ENCODE measurements at regions not wholly inside any gene's neighbourhood (a gene's known extent, or its start where the extent isn't known, plus 50 kb on each side); places are given as distances from the start of the nearest gene placed in this dataset.

DNA sequence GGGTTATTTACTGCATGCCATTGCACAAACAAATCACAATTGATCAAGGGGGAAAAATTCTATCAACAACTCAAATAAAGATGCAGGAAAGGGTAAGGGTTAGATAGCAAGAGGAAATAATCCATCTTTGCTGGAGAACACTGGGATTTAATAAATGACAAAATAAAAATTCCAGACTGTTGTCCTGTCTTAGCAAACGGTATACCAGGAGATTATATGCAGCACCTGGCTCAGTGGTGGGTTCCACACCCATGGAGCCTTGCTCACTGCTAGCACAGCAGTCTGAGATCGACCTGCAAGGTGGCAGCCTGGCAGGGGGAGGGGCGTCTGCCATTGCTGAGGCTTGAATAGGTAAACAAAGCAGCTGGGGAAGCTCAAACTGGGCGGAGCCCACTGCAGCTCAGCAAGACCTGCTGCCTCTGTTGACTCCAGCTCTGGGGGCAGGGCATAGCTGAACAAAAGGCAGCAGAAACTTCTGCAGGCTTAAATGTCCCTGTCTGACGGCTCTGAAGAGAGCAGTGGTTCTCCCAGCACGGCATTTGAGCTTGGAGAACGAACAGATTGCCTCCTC lies 296.5 kb upstream of the THSD7B start:
- Mint-ChIP-seq H3K4me1 (ENCODE audit: low read depth) (no peaks in the 10 kb centered on the region), H3K4me3 (no peak overlapping the region), H3K27ac (no peak overlapping the region), H3K36me3 (ENCODE audit: low read depth) (no peaks in the 10 kb centered on the region), H3K27me3 (peaks cover 40% of the 10 kb centered on the region), H3K9me3 (peaks cover 4% of the 10 kb centered on the region)

DNA sequence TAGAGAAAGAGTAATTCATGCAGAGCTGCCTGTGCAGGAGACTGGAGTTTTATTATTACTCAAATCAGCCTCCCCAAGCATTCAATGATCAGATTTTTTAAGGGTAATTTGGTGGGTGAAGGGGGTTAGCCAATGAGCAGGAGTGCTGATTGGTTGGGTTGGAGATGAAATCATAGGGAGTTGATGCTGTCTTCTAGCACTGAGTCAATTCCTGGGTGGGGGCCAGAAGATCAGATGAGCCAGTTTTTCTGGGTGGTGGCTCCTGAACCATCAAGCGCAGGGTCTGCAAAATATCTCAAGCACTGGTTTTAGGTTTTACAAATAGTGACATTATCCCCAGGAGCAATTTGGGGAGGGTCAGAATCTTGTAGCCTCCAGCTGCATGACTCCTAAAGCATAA lies 312.8 kb upstream of the THSD7B start:
- H3K27me3 Mint-ChIP-seq: peaks cover 27% of the 10 kb centered on the region
- H3K4me3 Mint-ChIP-seq: no peak overlapping the region
- H3K27ac Mint-ChIP-seq: no peak overlapping the region

DNA sequence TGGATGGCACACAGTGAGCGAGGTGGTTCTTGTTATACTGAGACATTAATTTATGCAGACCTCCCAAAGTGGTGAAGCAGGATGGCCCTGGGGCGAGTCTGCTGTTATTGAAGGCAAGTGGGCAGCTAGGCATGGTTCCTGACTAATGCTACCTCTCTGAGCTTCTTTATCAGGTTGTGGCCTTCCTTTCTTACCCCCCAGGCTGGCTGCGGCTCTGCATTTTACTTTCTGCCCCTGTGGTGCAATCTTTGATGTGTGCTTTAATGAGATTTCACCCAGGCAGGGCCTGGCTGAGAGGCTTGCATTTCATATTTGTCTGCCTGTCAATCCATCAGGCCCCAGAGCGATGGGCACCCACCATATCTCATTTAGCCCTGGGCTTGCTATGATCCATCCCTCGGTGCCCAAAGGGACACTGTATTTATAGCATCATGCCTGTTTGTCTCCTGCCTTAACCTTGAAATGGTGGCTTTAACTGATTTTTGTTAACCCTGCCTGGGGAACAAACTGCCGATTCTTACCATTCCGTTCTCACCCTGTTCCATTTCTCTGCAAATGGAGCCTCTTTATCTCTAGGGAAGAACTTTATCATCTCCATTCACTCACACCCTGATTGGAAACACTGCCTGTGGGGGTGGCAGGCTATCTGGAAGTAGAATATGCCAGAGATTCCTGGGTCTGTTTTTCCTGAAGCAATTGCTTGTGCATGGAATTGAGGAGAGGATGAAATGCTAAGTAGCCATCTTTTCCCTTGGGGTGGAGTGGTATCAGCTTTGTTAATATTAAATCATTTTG lies 316.2 kb upstream of the THSD7B start:
- Mint-ChIP-seq H3K27me3 (peaks cover 15% of the 10 kb centered on the region), H3K4me1 (ENCODE audit: low read depth) (no peaks in the 10 kb centered on the region)

More for the DNA sequence above, 312.8 kb upstream of the THSD7B start:
- Mint-ChIP-seq H3K9me3 (no peaks in the 10 kb centered on the region), H3K36me3 (ENCODE audit: low read depth) (no peaks in the 10 kb centered on the region), H3K4me1 (ENCODE audit: low read depth) (no peaks in the 10 kb centered on the region)

DNA sequence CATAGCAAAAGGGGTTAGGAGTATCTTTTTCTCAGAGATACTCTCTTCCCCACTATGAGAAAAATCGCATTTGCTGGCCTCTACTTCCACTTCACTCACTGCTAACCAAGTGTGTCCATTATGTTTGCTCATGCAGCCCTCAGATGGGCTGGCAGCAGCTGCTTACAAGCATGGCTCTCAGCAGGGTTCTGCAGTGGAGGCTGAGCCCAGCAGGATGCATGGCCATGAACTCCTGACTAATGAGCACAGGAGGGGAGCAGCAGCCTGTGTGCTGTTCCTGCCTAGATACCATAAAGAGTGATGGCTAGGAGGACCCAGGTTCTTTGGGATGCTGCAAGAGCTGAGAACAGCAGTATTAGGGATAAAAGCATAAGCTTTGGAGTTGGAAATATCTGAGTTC lies 316.9 kb upstream of the THSD7B start:
- H3K27ac Mint-ChIP-seq: no peak overlapping the region
- no peaks in the 10 kb centered on the region for H3K9me3 Mint-ChIP-seq
- H3K36me3 Mint-ChIP-seq (ENCODE audit: low read depth): no peaks in the 10 kb centered on the region
- no peak overlapping the region for H3K4me3 Mint-ChIP-seq
- peaks cover 8% of the 10 kb centered on the region for H3K27me3 Mint-ChIP-seq
- H3K4me1 Mint-ChIP-seq (ENCODE audit: low read depth): no peaks in the 10 kb centered on the region

More for the DNA sequence above, 316.2 kb upstream of the THSD7B start:
- H3K27ac Mint-ChIP-seq: no peak overlapping the region
- H3K4me3 Mint-ChIP-seq: no peak overlapping the region
- H3K36me3 Mint-ChIP-seq (ENCODE audit: low read depth): no peaks in the 10 kb centered on the region
- H3K9me3 Mint-ChIP-seq: no peaks in the 10 kb centered on the region

DNA sequence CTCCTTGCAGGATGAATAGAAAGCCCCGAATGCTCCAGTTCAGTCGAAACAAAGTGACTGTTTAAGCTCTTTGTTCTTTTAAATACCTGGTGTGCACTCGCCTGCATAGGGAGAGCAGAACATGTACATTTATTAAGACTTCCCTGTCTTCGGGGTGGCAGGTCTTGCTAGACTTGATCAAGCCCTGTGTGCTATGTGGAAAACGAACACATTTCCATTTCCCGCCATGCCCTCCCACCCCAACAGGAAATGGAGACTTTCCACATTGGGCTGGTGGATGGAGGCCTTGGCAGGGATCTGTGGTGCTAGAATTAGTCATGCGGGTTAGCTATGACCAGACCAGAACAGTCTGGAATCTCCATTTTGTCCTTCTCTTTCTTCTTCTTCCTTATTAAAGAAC lies 321.0 kb upstream of the THSD7B start:
- no peaks in the 10 kb centered on the region for H3K36me3 Mint-ChIP-seq (ENCODE audit: low read depth)
- H3K9me3 Mint-ChIP-seq: no peaks in the 10 kb centered on the region
- H3K27me3 Mint-ChIP-seq: no peaks in the 10 kb centered on the region

DNA sequence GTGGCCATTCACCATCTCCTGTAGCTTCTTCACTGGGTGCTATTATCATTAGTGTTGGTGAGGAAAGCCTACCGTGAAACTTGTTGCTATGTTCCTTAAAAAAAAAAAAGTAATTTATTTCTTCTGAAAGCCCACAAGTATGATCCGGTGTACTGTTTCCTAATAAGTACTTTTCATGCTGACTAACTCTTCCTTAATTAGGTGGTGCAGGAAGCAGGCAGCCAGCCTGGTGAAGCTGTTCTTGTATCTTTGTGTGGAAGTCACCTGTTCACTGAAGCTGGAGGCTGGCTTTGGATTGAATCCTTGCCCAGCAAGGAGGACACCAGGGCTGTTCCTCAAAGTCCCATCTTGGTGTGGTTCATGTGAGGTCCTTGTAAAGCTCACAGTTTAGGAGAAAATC lies 321.7 kb upstream of the THSD7B start:
- H3K9me3 Mint-ChIP-seq: no peaks in the 10 kb centered on the region
- no peaks in the 10 kb centered on the region for H3K36me3 Mint-ChIP-seq (ENCODE audit: low read depth)
- H3K4me3 Mint-ChIP-seq: no peak overlapping the region
- H3K4me1 Mint-ChIP-seq (ENCODE audit: low read depth): no peaks in the 10 kb centered on the region
- H3K27me3 Mint-ChIP-seq: no peaks in the 10 kb centered on the region
- H3K27ac Mint-ChIP-seq: no peak overlapping the region

More for the DNA sequence above, 321.0 kb upstream of the THSD7B start:
- no peak overlapping the region for H3K27ac Mint-ChIP-seq
- no peak overlapping the region for H3K4me3 Mint-ChIP-seq
- H3K4me1 Mint-ChIP-seq (ENCODE audit: low read depth): no peaks in the 10 kb centered on the region

DNA sequence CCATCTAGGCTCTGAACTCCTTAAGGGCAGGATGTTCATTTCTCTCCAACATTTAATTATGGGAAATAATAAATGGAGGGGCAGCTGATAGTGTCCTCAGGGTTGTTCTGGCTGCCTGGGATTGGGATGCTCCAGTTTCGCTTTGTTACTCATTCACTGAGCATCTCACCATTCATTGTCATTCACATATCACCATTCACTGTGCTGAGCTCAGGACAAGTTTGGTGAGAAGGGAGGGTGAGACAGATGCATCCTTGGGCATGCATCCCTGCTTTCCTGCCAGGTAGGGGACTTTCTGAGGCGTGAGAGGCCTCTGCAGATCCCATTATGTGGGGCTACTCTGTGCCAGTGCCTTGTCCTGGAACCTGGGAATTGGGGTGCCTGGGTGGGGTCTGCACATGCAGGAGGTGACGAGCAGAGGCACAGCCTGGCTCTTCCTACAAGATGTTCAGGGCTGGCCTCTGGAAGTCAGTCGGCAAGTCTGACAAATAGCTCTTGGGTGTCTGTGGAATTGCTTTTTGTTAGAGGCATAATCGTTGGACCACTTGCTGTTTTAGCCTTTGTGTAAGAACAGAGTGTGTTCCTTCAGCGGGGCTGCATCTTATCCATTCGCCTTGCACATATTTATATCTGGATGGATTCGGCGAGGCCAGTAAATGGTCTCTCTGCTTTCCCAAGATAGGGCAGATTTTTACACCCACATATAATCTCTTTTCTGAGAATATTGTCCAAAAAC lies 323.2 kb upstream of the THSD7B start:
- H3K27ac Mint-ChIP-seq: no peak overlapping the region
- H3K27me3 Mint-ChIP-seq: no peaks in the 10 kb centered on the region

DNA sequence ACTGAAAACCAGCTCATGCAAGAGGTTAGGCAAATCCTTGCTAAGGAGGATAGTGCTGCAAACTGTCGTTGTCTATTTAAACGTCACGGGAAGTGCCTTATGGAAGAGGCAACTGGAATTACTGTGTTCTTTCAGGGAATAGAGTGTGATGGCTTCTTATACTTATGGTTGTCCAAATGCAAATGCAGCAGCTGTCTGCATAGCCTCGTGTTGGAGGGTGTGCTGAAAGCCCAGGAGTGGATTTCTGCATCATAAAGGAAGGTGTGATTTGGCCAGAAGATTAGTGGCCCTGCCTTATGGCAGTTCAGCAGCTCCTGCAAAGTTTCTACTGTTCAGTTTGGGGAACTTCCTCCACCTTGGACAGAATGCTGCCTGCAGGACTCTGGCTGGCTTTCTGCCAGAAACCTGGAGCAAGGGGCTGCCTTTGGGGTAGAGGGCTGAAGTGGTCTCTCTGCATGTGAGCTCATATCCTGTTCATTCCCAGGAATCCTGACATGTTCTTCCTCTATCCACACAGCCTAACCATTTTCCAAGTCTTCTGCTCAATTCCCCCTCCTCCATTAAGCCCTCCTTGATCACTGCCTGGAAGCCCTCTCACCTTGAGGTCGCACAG lies 321.2 kb upstream of the CXCR4 start:
- Mint-ChIP-seq H3K27ac (no peak overlapping the region), H3K27me3 (no peaks in the 10 kb centered on the region), H3K4me1 (ENCODE audit: low read depth) (no peaks in the 10 kb centered on the region), H3K36me3 (ENCODE audit: low read depth) (no peaks in the 10 kb centered on the region), H3K4me3 (no peak overlapping the region), H3K9me3 (no peaks in the 10 kb centered on the region)

More for the DNA sequence above, 323.2 kb upstream of the THSD7B start:
- Mint-ChIP-seq H3K36me3 (ENCODE audit: low read depth) (no peaks in the 10 kb centered on the region), H3K4me3 (no peak overlapping the region), H3K4me1 (ENCODE audit: low read depth) (no peaks in the 10 kb centered on the region), H3K9me3 (no peaks in the 10 kb centered on the region)

DNA sequence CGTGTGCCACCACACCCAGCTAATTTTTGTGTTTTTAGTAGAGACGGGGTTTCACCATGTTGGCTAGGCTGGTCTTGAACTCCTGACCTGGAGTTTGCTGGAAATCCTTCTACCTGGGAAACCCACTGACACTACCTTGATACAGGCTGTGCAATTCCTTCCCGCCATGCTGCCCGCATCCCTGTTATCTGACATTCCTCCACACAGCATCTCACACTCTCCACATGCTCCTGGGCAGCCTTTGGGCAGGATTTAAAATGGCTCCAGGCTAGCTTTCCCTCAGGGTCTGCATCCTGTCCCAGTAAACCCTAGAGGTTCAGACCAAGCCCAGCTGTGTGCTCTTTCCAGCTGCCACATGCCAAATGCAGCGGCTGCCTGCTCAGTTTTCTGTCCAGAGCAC lies 319.5 kb upstream of the CXCR4 start:
- H3K36me3 Mint-ChIP-seq (ENCODE audit: low read depth): no peaks in the 10 kb centered on the region
- H3K27ac Mint-ChIP-seq: no peak overlapping the region
- no peak overlapping the region for H3K4me3 Mint-ChIP-seq
- no peaks in the 10 kb centered on the region for H3K4me1 Mint-ChIP-seq (ENCODE audit: low read depth)
- no peaks in the 10 kb centered on the region for H3K9me3 Mint-ChIP-seq
- H3K27me3 Mint-ChIP-seq: no peaks in the 10 kb centered on the region

DNA sequence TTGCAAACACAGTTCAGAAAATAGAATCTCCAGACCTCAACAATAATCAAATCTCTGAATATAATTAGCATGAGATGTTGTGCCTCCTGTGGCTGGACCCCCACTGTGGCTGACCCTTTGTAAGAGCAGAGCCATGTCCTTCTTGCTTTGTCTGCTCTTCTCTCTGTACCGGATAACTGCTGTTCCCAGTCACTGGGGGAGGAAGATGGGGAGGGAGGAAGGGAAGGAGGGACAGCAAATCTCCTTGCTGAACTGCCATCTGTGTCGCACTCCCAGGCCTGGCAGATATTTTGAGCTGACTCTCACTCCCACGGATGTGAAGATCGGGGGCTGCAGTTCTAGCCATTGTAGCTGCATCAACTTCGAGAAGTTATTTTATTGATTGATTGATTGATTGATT lies 319.0 kb upstream of the CXCR4 start:
- Mint-ChIP-seq H3K9me3 (no peaks in the 10 kb centered on the region), H3K4me3 (no peak overlapping the region), H3K27ac (no peak overlapping the region), H3K36me3 (ENCODE audit: low read depth) (no peaks in the 10 kb centered on the region), H3K27me3 (no peaks in the 10 kb centered on the region), H3K4me1 (ENCODE audit: low read depth) (no peaks in the 10 kb centered on the region)

DNA sequence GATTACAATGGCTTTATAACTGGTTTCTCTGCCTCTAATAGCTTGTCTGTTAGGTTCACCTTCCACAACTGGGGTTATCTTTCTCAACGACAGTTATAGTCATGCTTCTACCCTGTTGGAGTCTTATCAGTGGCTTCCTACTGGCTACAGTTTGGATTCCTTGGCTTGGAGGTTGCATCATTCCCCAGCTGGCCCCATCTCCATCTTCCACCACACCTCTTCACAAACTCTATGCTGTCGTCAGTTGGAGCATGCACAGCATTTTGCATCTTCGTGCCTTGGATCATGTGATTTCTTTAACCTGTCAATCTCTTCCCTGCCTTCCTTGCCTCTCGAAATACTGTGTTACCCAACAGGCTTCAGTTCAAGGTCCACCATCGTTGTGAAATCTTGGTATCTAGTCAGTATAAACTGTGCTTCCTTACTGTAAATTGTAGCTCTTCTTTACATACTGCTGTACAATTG lies 316.3 kb upstream of the CXCR4 start:
- H3K4me3 Mint-ChIP-seq: no peak overlapping the region

DNA sequence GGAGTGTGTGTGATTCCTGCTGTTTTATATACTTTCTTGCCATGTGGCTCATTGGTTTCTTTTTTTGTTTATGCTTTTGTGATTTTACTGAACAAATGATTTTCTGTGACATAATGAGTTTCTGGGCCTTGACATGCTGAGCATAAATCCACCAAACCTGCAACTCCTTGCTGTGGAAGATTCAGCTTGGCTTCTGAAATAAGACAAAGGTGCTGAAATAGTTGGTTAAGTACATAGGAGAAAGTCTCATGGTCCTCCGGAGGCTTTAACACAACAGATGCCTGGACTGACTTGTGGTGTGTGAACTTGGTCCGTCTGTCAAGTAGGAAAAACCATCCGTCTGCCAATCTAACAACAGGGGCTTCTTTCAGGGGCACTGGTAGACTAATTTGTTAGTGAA lies 315.3 kb upstream of the CXCR4 start:
- Mint-ChIP-seq H3K27me3 (no peaks in the 10 kb centered on the region), H3K9me3 (no peaks in the 10 kb centered on the region), H3K27ac (no peak overlapping the region), H3K36me3 (ENCODE audit: low read depth) (no peaks in the 10 kb centered on the region), H3K4me3 (no peak overlapping the region), H3K4me1 (ENCODE audit: low read depth) (no peaks in the 10 kb centered on the region)

More for the DNA sequence above, 316.3 kb upstream of the CXCR4 start:
- H3K4me1 Mint-ChIP-seq (ENCODE audit: low read depth): no peaks in the 10 kb centered on the region
- H3K36me3 Mint-ChIP-seq (ENCODE audit: low read depth): no peaks in the 10 kb centered on the region
- H3K9me3 Mint-ChIP-seq: no peaks in the 10 kb centered on the region
- H3K27ac Mint-ChIP-seq: no peak overlapping the region
- H3K27me3 Mint-ChIP-seq: no peaks in the 10 kb centered on the region

DNA sequence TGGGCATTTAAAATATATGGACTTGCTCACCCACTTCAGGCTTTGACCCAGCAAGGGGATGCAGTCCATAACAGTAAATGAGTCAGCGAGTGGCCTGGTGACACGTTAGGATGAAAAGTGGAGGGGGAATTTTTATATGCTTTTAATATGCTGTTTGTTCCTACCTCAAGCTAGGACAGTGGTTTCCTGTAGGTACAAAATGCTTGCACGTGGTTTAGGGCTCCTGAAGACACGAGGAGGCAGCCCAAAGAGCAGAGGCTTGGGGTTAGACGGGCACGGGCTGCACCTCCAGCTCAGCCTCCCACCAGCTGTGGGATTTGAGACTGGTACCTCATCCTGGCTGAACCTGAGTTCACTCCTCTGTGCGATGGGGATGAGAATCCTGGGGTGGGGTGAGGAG lies 306.2 kb upstream of the CXCR4 start:
- H3K4me3 Mint-ChIP-seq: peak overlapping the region; percentile 77
- no peak overlapping the region for H3K27ac Mint-ChIP-seq
- no peaks in the 10 kb centered on the region for H3K36me3 Mint-ChIP-seq (ENCODE audit: low read depth)
- H3K27me3 Mint-ChIP-seq: peaks cover 49% of the 10 kb centered on the region
- peaks cover 20% of the 10 kb centered on the region for H3K4me1 Mint-ChIP-seq (ENCODE audit: low read depth)
- H3K9me3 Mint-ChIP-seq: no peaks in the 10 kb centered on the region

DNA sequence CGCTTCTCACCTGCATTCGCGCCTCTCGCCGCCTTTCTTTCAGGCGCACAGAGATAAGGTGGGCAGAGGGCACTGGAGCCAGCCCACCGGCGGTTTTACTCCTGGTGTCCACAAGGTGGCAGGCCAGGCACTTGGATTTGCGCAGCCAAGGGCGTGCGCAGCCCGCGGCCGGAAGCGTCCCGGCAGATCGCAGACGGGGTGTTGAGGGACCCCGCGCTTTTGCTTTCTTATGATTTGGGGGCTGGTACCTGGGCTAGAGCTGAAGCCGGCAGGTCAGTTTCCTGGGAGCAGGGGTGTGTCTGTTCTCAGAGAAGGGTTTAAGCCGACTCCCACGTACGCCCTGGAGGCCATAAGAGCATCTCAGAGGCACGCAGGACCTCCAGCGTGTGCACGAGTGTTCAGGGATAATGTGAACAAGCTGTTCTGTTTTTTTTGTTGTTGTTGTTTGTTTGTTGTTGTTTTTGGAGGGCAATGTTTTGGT lies 305.6 kb upstream of the CXCR4 start:
- H3K27ac Mint-ChIP-seq: peak overlapping the region; percentile 28
- peak overlapping the region; percentile 77 for H3K4me3 Mint-ChIP-seq
- no peaks in the 10 kb centered on the region for H3K9me3 Mint-ChIP-seq
- H3K27me3 Mint-ChIP-seq: peaks cover 54% of the 10 kb centered on the region
- H3K36me3 Mint-ChIP-seq (ENCODE audit: low read depth): no peaks in the 10 kb centered on the region
- H3K4me1 Mint-ChIP-seq (ENCODE audit: low read depth): peaks cover 20% of the 10 kb centered on the region

DNA sequence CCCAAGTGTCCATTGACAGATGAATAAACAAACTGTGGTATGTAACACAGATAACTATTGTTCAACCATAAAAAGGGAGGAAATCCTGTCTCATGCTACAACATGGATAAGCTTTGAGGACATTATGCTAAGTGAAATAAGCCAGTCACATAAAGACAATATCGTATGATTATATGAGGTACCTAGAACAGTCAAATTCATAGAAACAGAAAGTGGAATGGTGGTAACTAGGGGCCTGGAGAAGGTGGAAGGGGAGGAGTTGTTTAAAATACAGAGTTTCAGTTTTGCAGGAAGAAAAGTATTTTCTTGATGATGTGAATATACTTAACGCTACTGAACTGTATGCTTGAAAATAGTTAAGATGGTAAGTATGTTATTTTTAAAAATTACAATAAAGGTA lies 304.6 kb upstream of the CXCR4 start:
- H3K27me3 Mint-ChIP-seq: peaks cover 65% of the 10 kb centered on the region
- H3K4me1 Mint-ChIP-seq (ENCODE audit: low read depth): peaks cover 20% of the 10 kb centered on the region
- no peaks in the 10 kb centered on the region for H3K36me3 Mint-ChIP-seq (ENCODE audit: low read depth)
- H3K4me3 Mint-ChIP-seq: no peak overlapping the region
- H3K27ac Mint-ChIP-seq: no peak overlapping the region
- no peaks in the 10 kb centered on the region for H3K9me3 Mint-ChIP-seq
